Inflammatory macrophage (primary cell): ENCODE measurements at regions not wholly inside any gene's neighbourhood (a gene's known extent, or its start where the extent isn't known, plus 50 kb on each side); places are given as distances from the start of the nearest gene placed in this dataset.
"Not testable (repeated sequence)": the region's sequence is repeated elsewhere in the genome, so short reads cannot be mapped to it uniquely, and the experiment has no call there.

ENCODE experiments used
- DNase-seq, 2 donors: peaks; one replicate each; pipeline ENCODE4 v3.0.0-alpha.2; 2020 to 2022

DNA sequence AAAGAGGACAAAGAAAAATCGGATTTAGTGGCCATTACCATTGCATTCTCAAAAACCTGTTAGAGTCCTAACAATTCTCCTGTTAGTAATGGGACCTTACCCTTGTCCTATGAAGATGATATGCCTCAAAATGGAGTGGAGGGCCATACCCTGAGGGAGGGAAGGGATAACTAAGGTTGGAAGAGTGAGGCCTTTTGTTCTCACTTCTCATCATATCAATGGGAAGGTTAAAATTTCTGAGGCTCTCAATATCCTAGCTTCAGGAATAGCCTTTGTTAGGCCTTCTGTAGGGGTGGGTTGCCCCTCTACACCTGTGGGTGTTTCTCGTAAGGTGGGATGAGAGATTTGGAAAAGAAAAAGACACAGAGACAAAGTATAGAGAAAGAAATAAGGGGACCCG, 109.4 kb upstream of the SGIP1 start:
- not testable (repeated sequence) for DNase-seq

DNA sequence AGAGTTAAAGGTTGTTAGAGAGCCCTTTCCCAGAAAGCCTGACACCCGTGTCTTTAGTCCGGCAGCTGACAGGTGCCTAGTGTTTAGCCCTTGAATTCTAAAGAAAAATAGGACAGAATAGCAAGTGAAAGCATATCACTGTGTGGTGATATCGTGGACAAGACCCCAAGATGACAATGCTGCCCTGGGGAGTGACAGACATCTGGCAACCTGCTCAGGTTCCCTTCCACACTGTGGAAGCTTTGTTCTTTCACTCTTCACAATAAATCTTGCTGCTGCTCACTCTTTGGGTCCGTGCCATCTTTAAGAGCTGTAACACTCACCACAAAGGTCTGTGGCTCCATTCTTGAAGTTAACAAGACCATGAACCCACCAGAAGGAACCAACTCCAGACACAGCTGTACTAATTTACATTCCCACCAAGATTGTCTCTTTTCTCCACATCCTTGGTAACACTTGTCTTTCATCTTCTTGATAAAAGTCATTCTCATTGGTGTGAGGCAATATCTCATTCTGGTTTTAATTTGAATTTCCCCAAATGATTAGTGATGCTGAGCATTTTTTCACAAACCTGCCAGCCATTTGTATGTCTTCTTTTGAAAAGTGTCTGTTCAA, 107.6 kb upstream of the SGIP1 start:
- no peak for DNase-seq

DNA sequence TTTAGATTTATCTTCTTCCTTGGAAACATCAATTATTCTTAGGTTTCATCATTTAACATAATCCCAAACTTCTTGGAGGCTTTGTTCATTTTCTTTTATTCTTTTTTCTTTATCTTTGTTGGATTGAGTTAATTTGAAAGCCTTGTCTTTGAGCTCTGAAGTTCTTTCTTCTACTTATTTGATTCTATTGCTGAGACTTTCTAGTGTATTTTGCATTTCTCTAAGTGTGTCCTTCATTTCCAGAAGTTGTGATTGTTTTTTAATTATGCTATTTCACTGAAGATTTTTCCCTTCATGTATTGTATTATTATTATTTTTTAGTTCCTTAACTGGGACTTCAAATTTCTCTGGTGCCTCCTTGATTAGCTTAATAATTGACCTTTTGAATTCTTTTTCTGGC, 103.1 kb upstream of the SGIP1 start:
- not testable (repeated sequence) for DNase-seq

DNA sequence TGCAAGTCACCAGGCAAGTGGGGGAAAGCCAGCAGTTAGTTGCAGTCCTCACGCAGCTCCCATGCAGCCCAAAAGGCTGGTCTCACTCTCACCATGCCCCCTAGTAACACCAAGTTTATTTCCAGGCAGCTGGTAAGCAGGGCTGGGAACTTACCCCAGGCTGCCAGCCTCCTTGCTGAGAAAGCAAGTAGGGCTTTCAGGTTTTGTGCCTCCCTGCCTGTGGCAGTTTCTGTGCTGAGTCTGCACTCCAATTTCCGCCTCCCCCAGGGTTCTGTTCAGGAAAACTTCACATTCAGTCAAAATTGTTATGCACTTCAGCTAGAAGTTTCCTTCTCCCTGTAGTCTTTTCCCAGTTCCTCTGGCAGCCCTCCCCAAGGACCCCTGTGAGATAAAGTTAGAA, 102.0 kb upstream of the SGIP1 start:
- no peak for DNase-seq

DNA sequence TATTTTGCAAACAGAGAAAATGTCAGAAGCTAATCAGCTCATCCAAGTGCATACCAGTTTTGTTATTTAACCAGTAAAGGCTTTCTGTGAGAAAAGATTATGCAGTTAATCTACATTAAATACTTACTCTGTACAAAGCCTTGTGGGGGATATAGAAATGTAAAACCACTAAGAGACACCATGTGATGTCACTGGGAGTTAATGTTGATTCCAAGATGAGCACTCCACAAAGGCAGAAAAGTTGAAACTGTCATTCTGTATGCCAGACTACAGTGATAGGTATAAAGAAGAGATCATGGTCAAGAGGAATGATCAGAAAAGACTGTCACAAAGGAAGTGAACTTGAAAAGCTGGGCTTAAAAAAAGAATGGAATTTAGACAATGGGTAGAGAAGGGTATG, 100.3 kb upstream of the SGIP1 start:
- no peak for DNase-seq

DNA sequence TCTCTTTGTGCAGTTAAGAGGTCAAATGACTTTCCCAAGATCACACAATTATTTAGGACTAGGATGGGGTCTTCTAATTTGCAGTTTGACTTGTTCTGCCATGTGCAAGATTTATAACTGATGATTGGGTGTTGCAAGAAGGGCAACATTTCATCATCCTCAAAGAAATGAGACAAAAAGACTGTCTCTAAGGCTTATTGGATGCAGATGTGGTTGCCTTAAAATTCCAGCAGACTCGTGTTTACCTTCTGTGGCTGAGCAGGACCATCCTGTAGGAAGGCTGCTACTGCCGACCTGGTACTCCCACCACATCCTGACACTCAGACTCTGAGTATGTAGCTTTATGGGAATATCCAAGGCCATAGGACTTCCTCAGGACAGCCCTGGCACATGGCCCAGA, 99.9 kb upstream of the SGIP1 start:
- DNase-seq, result peak in 1 of 2 donors; percentile 19

DNA sequence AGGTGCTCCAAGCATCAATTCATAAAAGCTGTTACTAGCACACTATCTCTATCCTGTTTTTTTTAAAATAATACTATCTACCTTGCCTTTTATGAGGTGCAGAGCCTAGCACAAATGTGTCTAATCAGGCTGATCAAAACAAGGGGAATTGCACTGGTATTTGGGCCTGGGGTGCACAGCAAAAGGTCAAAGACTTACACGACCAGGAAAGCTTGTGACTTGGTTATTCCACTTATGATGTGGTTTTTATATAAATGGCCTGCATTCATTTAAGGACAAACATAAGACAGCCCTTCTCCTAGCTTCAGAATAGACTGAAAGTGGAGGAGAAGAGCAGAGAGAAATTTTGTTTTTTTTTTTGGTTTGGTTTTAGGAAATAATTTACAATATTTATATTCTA, 98.4 kb upstream of the SGIP1 start:
- no peak for DNase-seq

DNA sequence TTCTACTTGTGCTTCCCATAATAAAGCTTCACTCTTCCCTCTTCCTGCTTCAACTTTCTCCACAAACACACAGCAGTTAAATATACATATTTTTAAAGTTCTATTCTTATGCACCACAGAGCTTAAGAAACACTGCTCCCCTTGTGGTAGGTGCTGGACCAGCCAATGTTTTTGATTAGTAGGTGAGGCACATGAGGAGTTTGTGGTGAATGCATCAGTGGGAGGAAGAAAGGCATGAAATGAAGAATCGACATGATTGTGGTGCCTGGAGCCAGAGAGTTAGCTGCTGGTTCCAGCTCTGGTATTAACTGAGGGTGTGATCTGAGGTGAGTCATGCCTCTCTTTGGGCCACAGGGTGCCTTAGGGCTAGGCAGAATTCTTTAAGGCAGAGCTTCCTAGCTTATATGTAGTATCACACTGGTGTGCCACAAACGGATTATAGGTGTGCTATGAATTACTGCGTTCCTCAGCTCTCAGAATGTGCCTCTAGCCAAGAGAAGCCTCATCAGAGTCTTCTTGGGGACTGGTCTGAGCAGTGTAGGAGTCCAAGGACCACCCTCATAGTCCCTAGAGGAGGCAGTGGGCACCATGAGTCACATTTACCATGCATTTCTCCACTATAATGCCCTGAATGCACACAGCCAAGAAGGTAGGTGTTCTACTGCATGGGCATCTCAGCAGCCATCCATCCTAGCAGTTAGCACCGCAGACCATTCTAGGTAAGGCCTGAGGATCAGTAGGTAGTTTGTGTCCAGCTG, 97.4 kb upstream of the SGIP1 start:
- peak in 1 of 2 donors; percentile 9 for DNase-seq

DNA sequence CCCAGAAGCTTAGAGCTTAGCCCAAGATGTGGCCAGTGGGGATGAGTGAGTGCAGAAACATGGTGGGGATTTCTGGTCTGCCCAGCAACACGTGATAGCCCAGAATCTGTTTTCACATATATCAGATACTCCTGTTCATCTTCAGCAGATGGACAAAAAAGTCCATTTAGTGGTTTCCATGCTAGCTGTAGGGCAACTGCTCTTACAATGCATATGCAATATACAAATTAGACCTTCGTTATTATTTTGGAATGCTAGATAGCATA, 96.9 kb upstream of the SGIP1 start:
- no peak for DNase-seq

DNA sequence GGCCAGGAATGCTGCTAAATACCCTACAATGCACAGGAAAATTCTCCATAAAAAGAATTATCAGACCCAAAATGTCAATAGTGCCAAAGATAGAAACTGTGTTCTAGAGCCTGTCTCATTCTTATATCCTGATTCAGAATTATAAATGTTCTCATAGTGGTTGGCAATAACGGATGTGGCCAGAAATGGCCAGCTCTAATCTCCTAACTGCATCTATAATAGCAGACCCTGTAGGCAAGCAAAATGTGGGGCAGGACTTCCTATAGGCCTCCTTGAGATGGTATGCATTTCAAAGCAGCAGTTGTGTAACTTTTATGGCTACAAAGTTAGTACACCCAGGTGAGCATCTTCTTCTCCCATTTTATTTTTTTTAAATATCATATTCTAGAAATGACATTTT, 95.9 kb upstream of the SGIP1 start:
- no peak for DNase-seq

DNA sequence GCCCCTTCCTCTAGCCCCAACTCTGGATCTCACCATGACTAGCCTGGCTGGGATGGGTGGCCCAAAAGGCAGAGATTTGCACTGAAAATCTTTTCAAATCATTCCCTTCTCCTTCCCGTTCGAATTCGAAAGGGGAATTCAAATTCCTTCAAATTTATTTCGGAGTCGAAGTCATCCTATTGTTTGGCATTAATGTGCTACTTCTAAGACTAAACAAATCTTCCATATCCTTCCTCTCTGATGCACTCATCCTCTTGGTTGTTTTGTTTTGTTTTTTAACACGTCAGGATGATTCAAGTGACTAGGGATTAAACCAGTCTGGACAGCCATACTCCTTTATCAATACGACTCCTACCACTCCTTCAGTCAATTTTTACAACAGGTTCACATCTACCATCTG, 95.5 kb upstream of the SGIP1 start:
- DNase-seq, result no peak

DNA sequence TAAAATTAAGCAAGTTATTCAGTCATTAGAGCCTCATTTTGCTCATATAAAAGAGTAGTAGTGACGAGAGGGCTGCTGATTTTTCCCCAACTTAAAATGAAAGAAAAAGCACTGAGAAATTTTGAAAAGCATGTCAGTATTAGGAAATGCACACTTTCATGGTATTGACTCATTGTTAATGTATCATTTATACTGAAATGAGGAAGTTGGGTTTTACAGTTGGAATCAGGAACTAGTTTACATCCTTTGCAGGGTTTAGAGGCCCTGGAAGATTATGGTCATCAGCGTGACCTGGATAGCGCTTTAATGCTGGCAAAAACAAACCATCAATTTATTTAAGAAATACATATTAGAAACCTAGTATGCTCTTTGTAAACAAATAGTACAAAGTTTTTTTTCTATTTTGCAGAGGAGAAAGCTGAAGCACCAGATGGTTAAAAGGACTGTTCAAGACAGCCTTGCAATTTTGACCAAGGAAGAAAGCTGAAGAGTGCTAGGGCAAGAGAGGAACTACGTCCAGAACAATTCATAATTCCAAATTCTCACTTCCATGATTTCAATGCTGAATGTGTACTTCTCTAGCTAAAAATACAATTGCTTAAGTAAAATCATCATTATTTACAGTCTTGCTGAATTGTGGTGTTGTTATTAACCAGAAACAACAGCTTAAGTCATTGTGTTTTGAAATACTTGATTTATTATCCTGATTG, 94.8 kb upstream of the SGIP1 start:
- DNase-seq, result peak; percentile 76 to 96

DNA sequence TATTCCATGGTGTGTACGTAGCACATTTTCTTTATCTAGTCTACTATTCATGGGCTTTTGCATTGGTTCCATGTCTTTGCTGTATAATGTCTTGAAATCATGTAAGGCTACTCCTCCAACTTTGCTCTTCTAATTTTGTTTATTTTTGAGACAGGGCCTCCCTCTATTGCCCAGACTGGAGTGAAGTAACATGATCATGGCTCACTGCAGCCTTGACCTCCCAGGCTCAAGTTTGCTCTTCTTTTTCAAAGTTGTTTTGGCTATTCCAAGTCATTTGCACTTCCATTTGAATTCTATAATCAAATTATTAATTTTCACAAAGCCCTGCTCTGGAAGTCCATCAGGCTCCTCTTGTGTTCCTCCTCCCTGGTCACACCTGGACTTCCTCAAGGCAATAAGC, 90.2 kb upstream of the SGIP1 start:
- DNase-seq, result no peak

DNA sequence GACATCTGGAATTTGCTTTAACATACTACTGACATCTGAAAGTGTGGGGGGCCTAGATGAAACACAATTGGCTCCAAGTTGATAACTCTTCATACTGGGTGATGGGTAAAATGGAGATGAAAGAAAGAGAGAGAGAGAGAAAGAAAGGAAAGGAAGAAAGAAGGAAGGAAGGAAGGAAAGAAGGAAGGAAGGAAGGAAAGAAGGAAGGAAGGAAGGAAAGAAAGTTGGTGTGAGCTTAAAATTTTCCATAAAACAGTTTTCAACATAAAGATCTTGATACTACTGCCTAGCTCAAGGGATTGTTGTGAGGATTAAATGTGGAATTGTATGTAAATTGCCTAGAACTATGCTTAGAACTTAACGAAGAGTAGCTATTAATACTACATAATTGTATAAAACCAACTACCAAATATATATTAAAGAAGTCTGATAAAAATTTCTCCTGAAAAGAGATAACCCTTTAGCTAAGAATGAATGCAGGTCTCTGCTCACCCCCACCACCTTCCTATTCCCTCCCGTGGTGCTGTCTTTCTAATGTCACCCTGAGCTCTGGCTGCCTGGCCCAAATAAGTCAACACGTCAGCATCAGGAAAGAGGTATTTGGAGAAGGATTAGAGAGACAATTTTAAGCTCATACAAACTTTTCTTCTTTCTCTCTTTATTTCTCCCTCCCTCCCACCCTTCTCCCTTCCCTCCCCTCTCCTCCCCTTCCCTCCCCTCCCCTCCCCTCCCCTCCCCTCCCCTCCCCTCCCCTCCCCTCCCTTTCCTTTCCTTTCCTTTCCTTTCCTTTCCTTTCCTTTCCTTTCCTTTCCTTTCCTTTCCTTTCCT, 89.3 kb upstream of the SGIP1 start:
- no peak for DNase-seq

DNA sequence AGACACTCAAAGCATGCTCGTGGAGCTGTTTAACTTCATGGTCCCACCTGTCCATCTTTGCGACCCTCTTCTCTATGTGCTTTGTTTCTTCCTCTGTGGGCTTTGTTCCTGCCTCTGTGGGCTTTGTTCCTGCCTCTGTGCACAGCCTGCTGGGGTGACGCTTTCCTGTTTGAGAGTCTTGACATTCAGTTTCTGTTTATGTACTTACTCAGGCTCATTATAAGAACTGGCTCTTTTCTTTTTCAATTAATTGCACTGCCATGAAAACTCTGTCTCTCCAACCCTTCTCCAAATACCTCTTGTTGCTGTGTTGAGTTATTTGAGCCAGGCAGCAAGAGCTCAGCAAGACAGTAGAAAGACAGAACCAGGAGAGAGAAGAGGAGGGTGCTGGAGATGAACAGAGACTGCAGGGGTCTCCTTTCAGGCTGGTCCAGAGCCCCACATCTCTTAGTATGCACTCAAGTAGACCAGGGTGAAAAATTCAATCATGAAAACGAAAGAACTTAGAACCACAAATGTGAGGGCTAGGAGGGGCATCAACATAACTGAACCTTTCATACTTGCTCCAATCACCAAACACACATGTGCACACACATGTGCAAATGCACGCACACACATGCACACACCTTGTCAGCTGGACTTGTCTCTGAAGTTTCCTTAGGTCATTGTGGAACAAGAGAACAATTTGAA, 88.3 kb upstream of the SGIP1 start:
- DNase-seq, result peak; percentile 16 to 47

DNA sequence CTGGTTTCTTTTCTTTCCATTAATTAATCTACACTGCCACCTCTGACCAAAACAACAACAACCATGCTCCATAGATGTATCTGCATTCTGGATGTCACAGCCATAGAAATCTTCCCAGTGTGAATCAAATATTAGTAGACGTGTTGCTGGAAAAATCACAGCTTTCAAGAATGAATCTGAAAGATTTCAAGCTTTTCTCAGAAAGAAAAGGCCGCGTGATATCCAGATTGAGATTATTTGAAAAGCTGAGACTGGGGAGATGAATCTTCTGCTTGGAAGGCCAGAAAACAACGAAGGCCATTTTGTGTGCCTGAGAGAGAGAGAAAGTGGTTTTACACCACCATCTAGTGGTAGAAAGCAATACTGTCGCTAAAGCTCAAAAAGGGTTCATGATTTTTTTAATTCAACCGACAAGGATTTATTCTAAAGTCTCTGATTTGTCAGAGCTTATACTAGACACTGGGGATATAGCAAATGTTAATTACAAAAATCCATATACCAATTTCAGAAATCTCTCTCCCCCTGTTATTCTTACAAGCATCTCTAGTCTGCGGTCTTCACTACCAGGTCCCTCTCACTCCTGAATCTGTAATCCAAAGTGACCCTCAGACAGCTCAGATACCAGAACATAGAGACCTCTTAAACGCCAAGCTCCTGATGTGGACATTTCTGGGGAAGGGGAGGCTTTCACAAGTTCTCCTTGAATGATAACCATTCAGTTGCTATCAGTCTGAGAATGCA, 87.5 kb upstream of the SGIP1 start:
- peak; percentile 68 to 87 for DNase-seq

DNA sequence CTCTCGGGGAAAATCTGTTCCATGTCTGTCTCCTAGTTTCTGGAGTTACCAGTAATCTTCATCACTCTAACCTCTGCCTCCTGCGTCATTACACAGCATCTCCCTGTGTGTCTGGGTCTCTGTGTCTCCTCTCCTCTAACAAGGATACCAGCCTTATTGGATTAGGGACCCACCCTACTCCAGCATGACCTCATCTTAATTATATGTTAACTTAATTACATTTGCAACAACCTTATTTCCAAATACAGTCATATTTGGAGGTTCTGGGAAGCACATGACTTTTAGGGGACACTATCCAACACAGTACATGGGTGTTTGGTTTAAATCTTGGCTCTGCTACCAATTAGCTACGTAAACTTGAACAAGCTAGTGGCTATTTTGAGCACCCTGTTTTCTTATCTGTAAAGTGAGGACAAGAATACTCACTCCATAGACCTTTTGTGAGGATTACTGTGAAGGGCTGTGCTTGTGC, 83.9 kb upstream of the SGIP1 start:
- no peak for DNase-seq

DNA sequence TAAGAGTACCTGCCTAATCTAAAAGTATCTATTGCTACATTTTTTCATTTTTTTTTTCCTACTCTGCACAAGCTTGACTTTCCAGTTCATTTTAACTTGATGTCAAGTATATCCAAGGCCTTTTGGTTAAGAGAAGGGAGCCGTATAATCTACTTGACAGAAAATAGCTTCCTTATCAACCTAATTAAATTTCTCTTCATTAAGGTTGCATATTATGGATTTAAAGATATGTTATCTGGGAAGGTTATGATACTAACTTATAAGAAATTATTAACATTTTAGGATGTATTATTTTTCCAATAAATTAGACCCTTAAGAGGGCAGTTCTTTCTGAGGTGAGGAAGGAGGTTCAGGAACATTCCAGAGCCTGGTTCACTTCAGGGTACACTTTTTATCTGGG, 83.1 kb upstream of the SGIP1 start:
- DNase-seq, result no peak

DNA sequence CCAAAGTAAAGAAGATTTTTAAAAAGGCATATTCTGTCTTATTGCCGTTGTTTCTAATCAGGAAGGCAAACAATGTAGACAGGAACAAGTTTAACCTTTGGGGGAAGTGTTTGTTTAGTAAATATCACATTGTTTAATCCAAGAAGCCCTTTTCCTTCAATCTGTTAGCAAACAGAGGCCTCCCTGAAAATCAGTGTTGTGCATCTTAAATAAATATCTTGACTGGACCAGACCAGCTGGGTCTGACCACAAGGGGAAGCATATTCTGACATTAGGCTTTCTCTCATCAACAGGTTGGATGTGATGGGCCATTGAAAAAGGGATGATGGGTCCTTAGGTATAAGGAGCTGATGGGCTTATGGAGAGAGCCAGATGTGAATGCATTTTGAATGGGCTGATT, 81.8 kb upstream of the SGIP1 start:
- DNase-seq, result no peak

DNA sequence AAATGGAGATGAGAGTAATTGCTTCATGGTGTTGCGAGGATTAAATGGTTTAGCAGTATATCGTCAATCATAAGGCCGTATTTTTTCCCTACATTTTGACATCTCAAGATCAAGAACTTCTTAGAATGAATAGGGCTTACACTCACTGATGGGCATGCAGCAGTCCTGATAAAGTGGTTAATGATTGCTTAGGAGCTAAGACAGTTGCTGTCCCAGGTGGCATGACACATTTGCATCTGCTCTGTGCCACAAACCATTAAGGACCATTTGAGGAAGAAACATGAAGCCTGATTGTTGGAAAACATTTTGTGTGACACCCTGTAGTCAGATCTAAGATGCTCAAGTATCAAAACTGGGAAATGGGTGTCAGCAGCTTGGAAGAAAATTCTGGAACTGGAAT, 81.0 kb upstream of the SGIP1 start:
- no peak for DNase-seq

DNA sequence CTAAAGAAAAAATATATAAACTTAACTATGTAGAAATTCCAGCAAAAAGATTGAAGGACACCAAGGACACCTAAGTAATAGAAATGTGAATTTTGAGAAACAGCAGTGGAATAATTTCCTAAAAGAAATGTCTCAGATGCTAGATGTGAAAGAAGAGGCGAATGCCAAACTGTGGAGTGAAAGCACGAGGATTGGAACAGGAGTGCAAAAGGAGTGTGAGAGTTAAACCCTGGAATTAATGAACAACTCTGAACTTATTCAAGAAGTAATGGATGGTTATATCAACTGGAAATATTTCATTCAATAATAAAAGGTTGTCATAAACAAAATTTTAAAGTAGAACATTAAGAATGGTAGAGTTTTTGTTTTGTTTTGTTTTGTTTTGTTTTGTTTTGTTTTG, 78.5 kb upstream of the SGIP1 start:
- no peak for DNase-seq

DNA sequence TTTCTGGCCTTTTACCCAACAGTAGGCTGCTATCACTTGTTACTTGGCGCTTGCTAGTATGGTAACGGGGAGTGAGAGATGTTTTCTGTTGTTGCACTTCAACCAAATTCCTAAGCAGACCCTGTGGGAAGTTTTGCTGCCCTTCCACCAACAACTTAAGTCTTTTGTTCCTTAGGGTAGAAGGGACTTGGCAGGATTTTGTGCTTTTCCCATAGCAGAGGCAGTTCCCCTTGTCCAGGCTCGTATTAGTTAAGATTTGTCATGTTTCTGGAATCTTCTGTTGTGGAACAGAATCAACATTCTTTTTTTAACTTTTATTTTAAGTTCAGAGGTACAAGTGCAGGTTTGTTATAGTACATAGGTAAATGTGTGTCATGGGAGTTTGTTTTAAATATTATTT, 73.2 kb upstream of the SGIP1 start:
- no peak for DNase-seq
